Osteocyte (in vitro differentiated cells): ENCODE measurements at regions not wholly inside any gene's neighbourhood (a gene's known extent, or its start where the extent isn't known, plus 50 kb on each side); places are given as distances from the start of the nearest gene placed in this dataset.

Experiments
- DNase-seq: peaks from one replicate; pipeline ENCODE4 v3.0.0; 2021; ENCODE audit warnings: mixed read lengths; ENCODE audit not compliant: unreplicated experiment; ENCODE audit errors: extremely low spot score
- H3K27ac Mint-ChIP-seq: one replicate; pipeline ENCODE4 v1.8.0; 2021; ENCODE audit warnings: mild to moderate bottlenecking, mixed read lengths; ENCODE audit not compliant: unreplicated experiment
- H3K27me3 Mint-ChIP-seq: one replicate; pipeline ENCODE4 v1.8.0; 2021; ENCODE audit warnings: mixed read lengths; ENCODE audit not compliant: unreplicated experiment
- H3K36me3 Mint-ChIP-seq: one replicate; pipeline ENCODE4 v1.8.0; 2021; ENCODE audit warnings: mixed read lengths; ENCODE audit not compliant: unreplicated experiment
- H3K4me1 Mint-ChIP-seq: one replicate; pipeline ENCODE4 v1.8.0; 2021; ENCODE audit warnings: mixed read lengths; ENCODE audit not compliant: unreplicated experiment
- H3K4me3 Mint-ChIP-seq: one replicate; pipeline ENCODE4 v1.8.0; 2021; ENCODE audit warnings: mild to moderate bottlenecking, moderate library complexity, mixed read lengths; ENCODE audit not compliant: unreplicated experiment
- H3K9me3 Mint-ChIP-seq: one replicate; pipeline ENCODE4 v1.8.0; 2021; ENCODE audit warnings: mixed read lengths; ENCODE audit not compliant: unreplicated experiment
- TF ChIP-seq, protein P1 (sequence below): fragments of 200-600 bp; sonication (generic); IDR thresholded peaks from 2 replicates; pipeline ENCODE4 v1.5.0; 2021; ENCODE audit warnings: antibody characterized with exemption, mild to moderate bottlenecking, moderate library complexity

DNA sequence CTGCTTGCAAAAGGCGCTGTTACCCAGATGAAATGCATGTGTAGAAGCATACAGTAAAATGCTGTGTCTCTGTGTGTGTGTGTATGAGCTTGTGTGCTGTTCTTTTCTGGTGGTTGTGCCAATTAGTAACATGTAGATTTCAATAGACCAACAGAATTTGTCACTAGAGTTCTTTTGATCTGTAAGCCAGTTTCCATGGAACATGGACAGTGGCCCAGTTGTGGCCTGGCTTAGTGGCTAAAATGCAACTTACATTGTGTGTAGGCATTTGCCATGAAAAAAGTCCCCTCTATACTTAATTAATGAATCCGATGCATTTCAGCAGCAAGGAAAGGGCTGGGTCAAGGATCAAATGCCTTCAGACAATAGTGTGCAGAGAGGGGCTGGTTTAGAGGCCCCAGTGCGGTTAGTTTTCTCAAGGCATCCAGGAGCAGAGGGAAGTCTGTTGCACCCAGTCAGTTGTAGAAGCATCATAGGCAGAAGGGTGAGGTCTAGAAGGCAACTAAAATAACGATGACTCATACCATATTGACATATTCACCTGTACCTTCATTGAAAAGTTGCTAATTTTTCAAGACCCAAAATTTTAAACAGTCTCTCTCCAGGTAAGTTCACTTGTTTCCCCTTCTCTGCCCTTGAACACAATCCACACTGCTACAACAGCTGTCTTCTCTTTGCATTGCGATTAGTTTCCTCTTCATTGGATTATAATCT lies 366.9 kb upstream of the SPRED2 start:
- no peaks in the 10 kb centered on the region for H3K4me1 Mint-ChIP-seq
- peaks cover 8% of the 10 kb centered on the region for H3K27me3 Mint-ChIP-seq
- H3K27ac Mint-ChIP-seq: no peak overlapping the region
- H3K9me3 Mint-ChIP-seq: peaks cover under 1% of the 10 kb centered on the region
- TF ChIP-seq, protein P1, sequence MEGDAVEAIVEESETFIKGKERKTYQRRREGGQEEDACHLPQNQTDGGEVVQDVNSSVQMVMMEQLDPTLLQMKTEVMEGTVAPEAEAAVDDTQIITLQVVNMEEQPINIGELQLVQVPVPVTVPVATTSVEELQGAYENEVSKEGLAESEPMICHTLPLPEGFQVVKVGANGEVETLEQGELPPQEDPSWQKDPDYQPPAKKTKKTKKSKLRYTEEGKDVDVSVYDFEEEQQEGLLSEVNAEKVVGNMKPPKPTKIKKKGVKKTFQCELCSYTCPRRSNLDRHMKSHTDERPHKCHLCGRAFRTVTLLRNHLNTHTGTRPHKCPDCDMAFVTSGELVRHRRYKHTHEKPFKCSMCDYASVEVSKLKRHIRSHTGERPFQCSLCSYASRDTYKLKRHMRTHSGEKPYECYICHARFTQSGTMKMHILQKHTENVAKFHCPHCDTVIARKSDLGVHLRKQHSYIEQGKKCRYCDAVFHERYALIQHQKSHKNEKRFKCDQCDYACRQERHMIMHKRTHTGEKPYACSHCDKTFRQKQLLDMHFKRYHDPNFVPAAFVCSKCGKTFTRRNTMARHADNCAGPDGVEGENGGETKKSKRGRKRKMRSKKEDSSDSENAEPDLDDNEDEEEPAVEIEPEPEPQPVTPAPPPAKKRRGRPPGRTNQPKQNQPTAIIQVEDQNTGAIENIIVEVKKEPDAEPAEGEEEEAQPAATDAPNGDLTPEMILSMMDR: no peak
- DNase-seq: no peak
- no peak overlapping the region for H3K4me3 Mint-ChIP-seq
- H3K36me3 Mint-ChIP-seq: no peaks in the 10 kb centered on the region

DNA sequence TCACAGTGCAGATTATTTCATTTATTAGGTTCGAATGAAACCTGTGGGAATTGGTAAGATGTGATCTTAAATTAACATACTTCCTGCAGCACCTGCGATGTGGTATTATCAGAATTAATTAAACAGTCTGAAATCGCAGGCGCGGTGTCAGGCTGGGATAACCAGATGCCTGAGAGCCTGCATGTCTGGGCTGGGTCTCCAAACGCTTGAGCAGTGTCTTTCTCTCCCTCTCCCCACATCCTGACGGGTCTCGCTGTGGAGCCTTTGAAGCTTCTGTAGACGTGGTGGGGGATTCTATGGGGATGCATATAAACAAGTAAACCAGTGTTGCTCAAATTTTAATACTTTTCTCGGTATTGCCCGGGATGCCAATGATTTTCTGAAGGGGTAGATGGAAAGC lies 366.2 kb upstream of the SPRED2 start:
- Mint-ChIP-seq H3K27ac (no peak overlapping the region), H3K4me1 (no peaks in the 10 kb centered on the region), H3K36me3 (no peaks in the 10 kb centered on the region), H3K4me3 (no peak overlapping the region), H3K9me3 (no peaks in the 10 kb centered on the region), H3K27me3 (peaks cover 6% of the 10 kb centered on the region)
- TF ChIP-seq, protein P1: no peak
- no peak for DNase-seq

DNA sequence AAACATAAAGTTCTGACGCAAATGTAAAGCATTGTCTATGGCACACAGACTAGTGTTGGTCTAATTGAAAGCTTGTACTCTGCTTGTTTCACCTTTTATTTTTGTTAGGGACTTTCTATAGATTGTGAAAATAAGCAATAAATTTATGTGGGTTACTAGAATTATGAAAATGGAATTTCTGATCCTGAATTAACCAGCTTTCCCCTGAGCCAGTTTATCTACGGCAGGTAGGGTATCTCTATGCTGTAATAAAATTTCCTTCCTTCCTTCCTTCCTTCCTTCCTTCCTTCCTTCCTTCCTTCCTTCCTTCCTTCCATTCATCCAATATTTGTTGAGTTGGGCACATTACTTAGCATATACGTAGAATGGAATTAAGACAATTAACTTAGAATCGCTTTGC lies 362.6 kb upstream of the SPRED2 start:
- no peaks in the 10 kb centered on the region for H3K9me3 Mint-ChIP-seq
- H3K36me3 Mint-ChIP-seq: no peaks in the 10 kb centered on the region

DNA sequence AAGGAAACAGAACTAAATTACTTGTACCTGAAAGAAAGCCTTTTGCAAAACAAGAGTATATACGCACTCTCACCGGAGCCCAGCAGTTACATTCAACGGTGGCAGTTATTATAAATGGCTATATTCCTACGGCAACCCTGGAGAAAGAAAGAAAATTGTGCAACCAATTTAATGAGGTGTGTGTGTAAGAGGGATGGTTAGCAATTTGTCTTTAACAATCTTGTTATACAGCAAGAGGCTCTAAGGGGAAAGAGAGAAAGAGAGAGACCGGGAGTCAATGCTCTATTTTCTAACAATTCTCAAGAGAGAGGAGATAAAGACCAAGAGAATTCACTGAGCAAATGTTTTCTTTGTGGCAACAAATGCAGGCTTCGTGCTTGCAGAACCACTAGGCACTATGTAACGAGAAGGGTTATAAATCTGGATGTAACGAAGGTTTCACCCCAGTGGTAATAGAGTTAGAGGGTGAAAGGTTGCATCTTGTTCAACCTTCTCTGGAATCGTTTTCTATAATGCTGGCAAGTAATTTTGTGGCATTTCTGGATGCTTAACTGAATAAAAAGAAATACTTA lies 359.1 kb upstream of the SPRED2 start:
- no peaks in the 10 kb centered on the region for H3K36me3 Mint-ChIP-seq
- no peak overlapping the region for H3K27ac Mint-ChIP-seq
- H3K27me3 Mint-ChIP-seq: peaks cover 7% of the 10 kb centered on the region
- DNase-seq: no peak
- TF ChIP-seq, protein P1: no peak
- H3K4me3 Mint-ChIP-seq: no peak overlapping the region
- H3K4me1 Mint-ChIP-seq: no peaks in the 10 kb centered on the region
- no peaks in the 10 kb centered on the region for H3K9me3 Mint-ChIP-seq

More for the DNA sequence above, 362.6 kb upstream of the SPRED2 start:
- peaks cover 9% of the 10 kb centered on the region for H3K27me3 Mint-ChIP-seq
- no peak overlapping the region for H3K27ac Mint-ChIP-seq
- TF ChIP-seq, protein P1: no peak
- no peak for DNase-seq
- no peak overlapping the region for H3K4me3 Mint-ChIP-seq
- no peaks in the 10 kb centered on the region for H3K4me1 Mint-ChIP-seq

DNA sequence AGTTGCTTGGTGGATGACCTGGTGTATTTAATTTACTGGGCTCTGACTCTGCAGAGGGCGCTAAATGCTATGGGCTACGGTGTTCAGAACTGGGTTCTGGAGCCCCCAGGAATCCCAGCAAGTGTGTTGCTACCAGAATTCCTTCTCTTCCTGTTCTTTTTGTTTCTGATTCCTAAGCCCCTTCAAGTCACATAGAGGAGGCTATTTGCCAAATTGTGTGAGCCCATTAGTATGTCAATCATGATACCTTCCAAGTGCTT lies 358.2 kb upstream of the SPRED2 start:
- H3K4me3 Mint-ChIP-seq: no peak overlapping the region
- H3K36me3 Mint-ChIP-seq: no peaks in the 10 kb centered on the region
- TF ChIP-seq, protein P1: no peak
- no peak for DNase-seq
- H3K9me3 Mint-ChIP-seq: no peaks in the 10 kb centered on the region
- H3K4me1 Mint-ChIP-seq: no peaks in the 10 kb centered on the region
- peaks cover 7% of the 10 kb centered on the region for H3K27me3 Mint-ChIP-seq
- H3K27ac Mint-ChIP-seq: no peak overlapping the region
